ENCODE measurements at regions not wholly inside any gene's neighbourhood (a gene's known extent, or its start where the extent isn't known, plus 50 kb on each side); places are given as distances from the start of the nearest gene placed in this dataset.
"Not testable (repeated sequence)": the region's sequence is repeated elsewhere in the genome, so short reads cannot be mapped to it uniquely, and the experiment has no call there.

DNA sequence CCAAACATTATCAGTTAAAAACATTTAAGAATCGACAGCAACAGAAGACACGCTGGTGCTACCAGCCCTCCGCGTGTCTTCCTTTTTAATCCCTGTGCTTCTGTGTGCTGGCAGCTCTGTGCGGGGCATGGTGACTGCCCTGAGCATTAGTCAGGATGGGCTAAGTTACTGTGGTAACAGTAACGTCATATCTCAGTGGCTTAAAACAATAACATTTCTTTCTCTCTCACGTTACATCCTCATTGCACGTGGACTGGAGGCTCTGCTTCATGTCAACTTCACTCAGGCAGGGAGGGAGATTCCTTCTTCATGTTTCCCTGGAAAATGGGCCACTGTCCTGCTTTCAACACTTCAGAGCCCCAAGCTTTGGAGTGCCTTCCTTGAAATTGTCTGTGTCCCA is 378.5 kb downstream of the CCSER2 start:
- no peak for DNase-seq

DNA sequence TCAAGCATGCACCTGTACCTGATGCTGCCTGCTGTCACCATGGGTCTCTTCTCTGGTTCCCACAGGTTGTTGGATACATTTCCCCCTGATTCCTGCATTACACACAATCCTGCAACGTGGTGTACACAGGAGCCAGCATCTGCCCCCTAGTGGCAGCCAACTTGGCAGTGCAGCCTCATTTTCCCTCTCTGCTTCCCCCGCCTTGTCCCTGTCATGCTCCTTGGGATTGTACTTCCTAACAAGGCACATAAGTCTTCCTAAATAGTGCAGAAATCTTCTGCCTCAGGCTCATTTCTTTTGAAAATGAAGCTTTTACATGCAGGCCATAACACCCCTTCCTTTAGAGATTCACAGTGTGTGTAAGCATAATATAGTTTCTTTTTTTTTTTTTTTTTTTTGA is 387.5 kb downstream of the CCSER2 start:
- no peak for DNase-seq

GRCh38 chr10:84718877-84719616 is 390.7 kb downstream of the CCSER2 start:
- no peak for DNase-seq

DNA sequence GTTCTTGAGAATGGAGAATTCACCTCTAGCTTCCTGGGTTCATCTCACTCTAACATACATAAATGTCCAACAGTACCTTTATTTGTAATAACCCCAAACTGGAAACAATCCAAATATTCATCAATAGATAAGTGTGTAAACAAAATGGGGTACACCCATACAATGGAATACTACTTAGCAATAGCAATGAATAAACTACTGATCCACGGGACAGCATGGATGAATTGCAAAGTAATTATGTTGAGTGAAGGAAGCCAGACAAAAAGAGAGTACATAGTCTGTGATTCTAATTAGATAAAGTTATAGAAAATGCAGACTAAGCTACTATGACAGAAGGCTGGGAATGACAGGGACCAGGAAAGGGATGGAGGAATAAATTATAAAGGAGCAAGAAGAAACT is 391.3 kb downstream of the CCSER2 start:
- DNase-seq = no peak

- no peak for DNase-seq
Measured at GRCh38 chr10:84727398-84727797, 399.0 kb downstream of the CCSER2 start.

- DNase-seq = not testable (repeated sequence)
Measured at GRCh38 chr10:84739126-84739525, 410.7 kb downstream of the CCSER2 start.

- DNase-seq = no peak
Measured at GRCh38 chr10:84739641-84740040, 411.3 kb downstream of the CCSER2 start.

DNA sequence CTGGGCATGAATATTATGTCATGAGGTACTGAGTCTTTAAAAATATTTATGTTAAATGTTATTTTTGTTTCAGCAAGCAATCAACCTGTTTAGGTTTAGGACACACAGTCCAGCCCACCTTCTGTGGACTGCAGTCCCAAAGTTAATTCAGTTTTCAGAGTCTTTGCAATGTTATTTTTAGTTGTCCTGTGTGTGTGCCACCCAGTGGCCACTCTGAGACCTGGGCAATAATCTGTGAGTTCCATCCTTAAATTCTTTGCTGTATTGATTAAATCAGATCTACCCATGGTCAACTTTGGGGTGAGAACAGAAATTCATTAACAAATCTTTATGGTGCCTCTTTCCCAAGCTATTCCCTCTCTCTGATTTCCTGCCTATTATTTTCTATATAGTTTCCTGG is 415.1 kb downstream of the CCSER2 start:
- DNase-seq = no peak

DNA sequence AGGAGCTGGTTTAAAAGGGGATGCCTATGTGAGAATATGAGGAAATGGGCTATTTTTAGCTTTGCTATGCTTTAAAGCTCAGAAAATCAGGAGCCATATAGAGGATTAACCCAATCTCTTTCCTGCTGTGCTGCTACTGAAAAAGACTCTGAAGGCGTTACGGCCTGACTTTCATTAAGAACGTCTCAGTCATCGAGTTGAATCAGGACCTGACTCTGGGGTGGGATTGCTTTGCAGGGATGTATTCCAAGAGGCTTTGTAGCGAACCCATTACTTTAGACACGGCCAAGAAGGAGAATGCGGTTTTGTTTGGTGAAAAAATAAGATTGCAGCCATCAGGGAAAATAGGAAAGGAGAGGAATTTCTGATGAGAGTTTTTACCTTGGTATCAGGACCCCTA is 426.9 kb downstream of the CCSER2 start:
- DNase-seq = no peak

DNA sequence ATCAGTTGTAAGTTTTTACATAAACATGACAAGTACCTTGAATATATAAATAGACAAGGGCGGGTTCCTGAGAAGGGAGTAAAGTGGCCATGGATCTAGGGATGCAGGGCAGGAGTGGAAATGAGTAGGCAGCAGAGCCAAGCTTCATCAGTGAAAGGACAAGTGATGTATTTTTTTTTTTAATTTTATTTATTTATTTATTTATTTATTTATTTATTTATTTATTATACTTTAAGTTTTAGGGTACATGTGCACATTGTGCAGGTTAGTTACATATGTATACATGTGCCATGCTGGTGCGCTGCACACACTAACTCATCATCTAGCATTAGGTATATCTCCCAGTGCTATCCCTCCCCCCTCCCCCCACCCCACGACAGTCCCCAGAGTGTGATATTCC is 428.3 kb downstream of the CCSER2 start:
- not testable (repeated sequence) for DNase-seq

DNA sequence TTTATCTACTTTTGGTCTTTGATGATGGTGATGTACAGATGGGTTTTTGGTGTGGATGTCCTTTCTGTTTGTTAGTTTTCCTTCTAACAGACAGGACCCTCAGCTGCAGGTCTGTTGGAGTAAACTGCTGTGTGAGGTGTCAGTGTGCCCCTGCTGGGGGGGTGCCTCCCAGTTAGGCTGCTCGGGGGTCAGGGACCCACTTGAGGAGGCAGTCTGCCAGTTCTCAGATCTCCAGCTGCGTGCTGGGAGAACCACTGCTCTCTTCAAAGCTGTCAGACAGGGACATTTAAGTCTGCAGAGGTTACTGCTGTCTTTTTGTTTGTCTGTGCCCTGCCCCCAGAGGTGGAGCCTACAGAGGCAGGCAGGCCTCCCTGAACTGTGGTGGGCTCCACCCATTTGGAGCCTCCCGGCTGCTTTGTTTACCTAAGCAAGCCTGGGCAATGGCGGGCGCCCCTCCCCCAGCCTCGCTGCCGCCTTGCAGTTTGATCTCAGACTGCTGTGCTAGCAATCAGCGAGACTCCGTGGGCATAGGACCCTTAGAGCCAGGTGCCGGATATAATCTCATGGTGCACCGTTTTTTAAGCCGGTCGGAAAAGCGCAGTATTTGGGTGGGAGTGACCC is 433.7 kb downstream of the CCSER2 start:
- DNase-seq = not testable (repeated sequence)

DNA sequence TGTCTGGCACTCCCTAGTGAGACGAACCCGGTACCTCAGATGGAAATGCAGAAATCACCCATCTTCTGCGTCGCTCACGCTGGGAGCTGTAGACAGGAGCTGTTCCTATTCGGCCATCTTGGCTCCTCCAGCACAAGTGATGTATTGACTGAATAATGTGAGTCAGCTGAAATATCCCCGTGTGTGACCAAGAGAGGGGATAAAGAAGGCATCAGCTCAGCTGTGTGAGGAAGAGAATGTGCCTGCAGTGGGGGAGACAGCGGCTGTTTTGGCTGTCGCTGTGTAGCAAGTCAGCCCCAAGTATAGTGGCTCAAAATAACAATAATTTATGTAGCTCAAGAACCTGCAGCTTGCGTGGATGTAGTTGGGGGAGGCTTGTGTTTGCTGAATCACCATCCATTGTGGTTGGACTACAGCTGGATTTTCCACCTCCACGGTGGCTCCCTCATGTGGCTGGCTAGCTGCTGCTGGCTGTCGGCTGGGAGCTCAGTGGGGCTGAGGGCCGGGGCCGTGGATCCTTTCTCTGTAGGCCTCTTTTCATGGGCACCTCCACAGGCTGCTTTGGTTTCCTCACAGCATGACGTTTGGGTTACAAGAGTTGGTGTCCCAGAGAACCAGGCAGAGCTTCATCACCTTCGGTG is 434.5 kb downstream of the CCSER2 start:
- no peak for DNase-seq

GRCh38 chr10:84763965-84764364 is 435.6 kb downstream of the CCSER2 start:
- DNase-seq = no peak

GRCh38 chr10:84765086-84765485 is 436.7 kb downstream of the CCSER2 start:
- DNase-seq = no peak

- DNase-seq = no peak
Measured at GRCh38 chr10:84765656-84766055, 437.3 kb downstream of the CCSER2 start.

GRCh38 chr10:84766923-84767322 is 438.5 kb downstream of the CCSER2 start:
- DNase-seq = no peak

DNA sequence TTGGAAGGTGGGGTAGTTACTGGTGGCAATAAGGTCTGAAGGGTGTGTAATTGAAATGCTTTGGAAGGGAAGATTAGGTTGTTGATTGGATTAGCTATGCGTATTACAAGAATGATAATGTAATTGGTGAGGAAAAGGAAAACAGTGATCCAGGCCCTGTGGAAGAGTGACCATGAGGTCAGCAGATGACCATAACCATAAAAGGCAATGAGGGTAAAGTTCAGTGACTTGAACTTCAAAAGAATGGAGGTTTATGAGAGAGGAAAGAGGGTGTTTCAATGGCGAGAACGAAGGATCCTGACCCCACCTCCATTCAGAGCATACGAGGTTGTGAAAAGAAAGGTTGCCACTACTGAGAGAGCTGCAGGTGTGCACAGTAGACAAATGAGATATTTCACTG is 439.7 kb downstream of the CCSER2 start:
- DNase-seq = no peak

GRCh38 chr10:84770824-84771223 is 442.4 kb downstream of the CCSER2 start:
- no peak for DNase-seq

- DNase-seq = no peak
Measured at GRCh38 chr10:84783386-84783785, 455.0 kb downstream of the CCSER2 start.

GRCh38 chr10:84783909-84784308 is 455.5 kb downstream of the CCSER2 start:
- no peak for DNase-seq

GRCh38 chr10:84784749-84785148 is 456.4 kb downstream of the CCSER2 start:
- no peak for DNase-seq

GRCh38 chr10:84789026-84789425 is 460.6 kb downstream of the CCSER2 start:
- DNase-seq = no peak

DNA sequence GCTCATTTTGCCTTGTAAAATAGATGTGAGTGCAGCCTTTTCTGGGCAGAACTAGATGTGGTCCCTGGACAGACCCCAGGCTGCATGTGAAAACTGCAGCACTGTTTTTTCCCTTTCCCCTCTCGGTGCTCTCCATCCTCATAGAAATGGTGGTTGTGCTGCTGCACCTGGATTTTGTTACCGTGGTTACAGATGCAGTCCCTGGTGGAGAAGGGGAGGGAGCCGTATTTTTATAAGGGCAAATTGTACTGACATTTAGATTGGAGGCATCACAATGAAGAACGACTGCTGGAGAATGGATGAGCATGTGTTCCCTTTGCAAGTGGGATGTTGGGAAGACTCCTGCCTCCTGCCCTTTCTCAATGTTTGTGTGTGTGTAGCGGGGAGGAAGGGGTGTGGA is 469.9 kb downstream of the CCSER2 start:
- no peak for DNase-seq

GRCh38 chr10:84801156-84801555 is 472.8 kb downstream of the CCSER2 start:
- no peak for DNase-seq

Data from GF-D8 (cell line).